Vagina (tissue), 2 donors: ENCODE measurements at regions not wholly inside any gene's neighbourhood (a gene's known extent, or its start where the extent isn't known, plus 50 kb on each side); places are given as distances from the start of the nearest gene placed in this dataset.
"Not testable (repeated sequence)": the region's sequence is repeated elsewhere in the genome, so short reads cannot be mapped to it uniquely, and the experiment has no call there.

ENCODE experiments used
- DNase-seq, 2 donors: peaks; one replicate each; pipeline ENCODE4 v3.0.0-alpha.2; 2017; ENCODE audit errors: extremely low spot score in 2 of 2
- H3K27ac ChIP-seq: fragments of 200-600 bp; sonication (generic); one replicate; pipeline ENCODE4 v1.5.1; 2019
- H3K27me3 ChIP-seq: fragments of 200-600 bp; sonication (generic); one replicate; pipeline ENCODE4 v1.5.1; 2019
- H3K36me3 ChIP-seq, 2 donors: fragments of 200-600 bp; sonication (generic); one replicate each; pipeline ENCODE4 v1.5.1; 2017 to 2019
- H3K4me1 ChIP-seq: fragments of 200-600 bp; sonication (generic); one replicate; pipeline ENCODE4 v1.5.1; 2019
- H3K4me3 ChIP-seq, 2 donors: fragments of 200-600 bp; sonication (generic); 1 replicate in 1 of 2; 2 replicates in 1 of 2; pipeline ENCODE4 v1.5.1; 2016 to 2019
- H3K9me3 ChIP-seq: fragments of 200-600 bp; sonication (generic); one replicate; pipeline ENCODE4 v1.5.1; 2019
- POLR2A ChIP-seq, 2 donors: fragments of 450-650 bp; IDR thresholded peaks; one replicate each; pipeline ENCODE4 v1.6.1; 2017; ENCODE audit warnings: antibody characterized with exemption in 2 of 2, mild to moderate bottlenecking in 2 of 2, moderate library complexity in 2 of 2
- POLR2AphosphoS5 ChIP-seq, 2 donors: sonication (generic); formaldehyde crosslinking; IDR thresholded peaks; one replicate each; pipeline ENCODE4 v1.9.0; 2017; ENCODE audit warnings: antibody characterized with exemption in 2 of 2, mild to moderate bottlenecking in 2 of 2, low read depth in 1 of 2; ENCODE audit not compliant: insufficient read depth in 1 of 2
- intact Hi-C: fragments of 100-400 bp; cut with DNase I; formaldehyde crosslinking; loops from one replicate; pipeline ENCODE4 v1.15.1; 2023
- TF ChIP-seq, protein P1 (sequence below), 3 experiments: fragments of 450-650 bp in 2 of 3; fragments of 200-600 bp in 1 of 3; sonication (generic) in 1 of 3; IDR thresholded peaks; one replicate each; pipeline ENCODE4 v1.5.1; 2017 to 2019; ENCODE audit warnings: antibody characterized with exemption in 3 of 3, mild to moderate bottlenecking in 2 of 3, moderate library complexity in 2 of 3

GRCh38 chr1:166693158-166693557, 146.1 kb upstream of the POGK start:
- no peak overlapping the region for H3K27ac ChIP-seq
- H3K9me3 ChIP-seq = no peaks in the 10 kb centered on the region
- H3K27me3 ChIP-seq = no peaks in the 10 kb centered on the region
- no peak overlapping the region for H3K4me3 ChIP-seq
- intact Hi-C loops = no loop called here
- TF ChIP-seq, protein P1, sequence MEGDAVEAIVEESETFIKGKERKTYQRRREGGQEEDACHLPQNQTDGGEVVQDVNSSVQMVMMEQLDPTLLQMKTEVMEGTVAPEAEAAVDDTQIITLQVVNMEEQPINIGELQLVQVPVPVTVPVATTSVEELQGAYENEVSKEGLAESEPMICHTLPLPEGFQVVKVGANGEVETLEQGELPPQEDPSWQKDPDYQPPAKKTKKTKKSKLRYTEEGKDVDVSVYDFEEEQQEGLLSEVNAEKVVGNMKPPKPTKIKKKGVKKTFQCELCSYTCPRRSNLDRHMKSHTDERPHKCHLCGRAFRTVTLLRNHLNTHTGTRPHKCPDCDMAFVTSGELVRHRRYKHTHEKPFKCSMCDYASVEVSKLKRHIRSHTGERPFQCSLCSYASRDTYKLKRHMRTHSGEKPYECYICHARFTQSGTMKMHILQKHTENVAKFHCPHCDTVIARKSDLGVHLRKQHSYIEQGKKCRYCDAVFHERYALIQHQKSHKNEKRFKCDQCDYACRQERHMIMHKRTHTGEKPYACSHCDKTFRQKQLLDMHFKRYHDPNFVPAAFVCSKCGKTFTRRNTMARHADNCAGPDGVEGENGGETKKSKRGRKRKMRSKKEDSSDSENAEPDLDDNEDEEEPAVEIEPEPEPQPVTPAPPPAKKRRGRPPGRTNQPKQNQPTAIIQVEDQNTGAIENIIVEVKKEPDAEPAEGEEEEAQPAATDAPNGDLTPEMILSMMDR (IDR thresholded peaks at IDR 0.05) = no peak
- TF ChIP-seq POLR2A (IDR thresholded peaks at IDR 0.05) (no peak), POLR2AphosphoS5 (IDR thresholded peaks at IDR 0.05; ENCODE audit: insufficient read depth in 1 of 2, low read depth in 1 of 2) (no peak)
- DNase-seq = no peak
- H3K36me3 ChIP-seq = no peaks in the 10 kb centered on the region
- peaks cover 4% of the 10 kb centered on the region for H3K4me1 ChIP-seq

- no peak overlapping the region for H3K4me3 ChIP-seq
- no peaks in the 10 kb centered on the region for H3K36me3 ChIP-seq
- H3K4me1 ChIP-seq = peaks cover 4% of the 10 kb centered on the region
- intact Hi-C loops = no loop called here
- no peak overlapping the region for H3K27ac ChIP-seq
- no peak for DNase-seq
- TF ChIP-seq POLR2A (IDR thresholded peaks at IDR 0.05) (no peak), POLR2AphosphoS5 (IDR thresholded peaks at IDR 0.05; ENCODE audit: insufficient read depth in 1 of 2, low read depth in 1 of 2) (no peak)
- TF ChIP-seq, protein P1 (IDR thresholded peaks at IDR 0.05) = no peak
- H3K9me3 ChIP-seq = no peaks in the 10 kb centered on the region
- H3K27me3 ChIP-seq = no peaks in the 10 kb centered on the region
These were observed 145.5 kb upstream of the POGK start for GRCh38 chr1:166693673-166694297.

DNA sequence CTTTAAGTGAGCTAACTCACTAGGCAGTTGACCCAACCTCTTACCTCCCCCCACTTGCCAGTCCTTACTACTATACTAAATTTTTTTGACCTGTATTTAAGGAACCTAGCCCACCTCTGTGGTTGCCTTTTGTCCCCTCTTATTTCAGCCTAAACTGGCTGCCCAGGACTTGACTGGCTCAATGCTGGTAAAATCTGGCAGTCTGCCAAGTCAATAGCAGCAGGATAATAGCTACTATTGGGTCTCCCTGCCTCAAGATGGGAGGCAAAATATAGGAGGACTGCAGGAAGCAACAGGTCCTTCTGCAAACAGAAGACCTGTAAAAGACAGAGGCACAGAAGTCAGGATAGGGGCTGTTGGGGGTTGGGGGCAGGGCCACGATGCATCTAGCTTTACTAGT, 144.2 kb upstream of the POGK start:
- Histone ChIP-seq H3K9me3 (no peaks in the 10 kb centered on the region), H3K27me3 (no peaks in the 10 kb centered on the region), H3K27ac (no peak overlapping the region), H3K4me1 (peaks cover 4% of the 10 kb centered on the region), H3K36me3 (no peaks in the 10 kb centered on the region), H3K4me3 (no peak overlapping the region)
- TF ChIP-seq, protein P1 (IDR thresholded peaks at IDR 0.05) = no peak
- TF ChIP-seq POLR2A (IDR thresholded peaks at IDR 0.05) (no peak), POLR2AphosphoS5 (IDR thresholded peaks at IDR 0.05; ENCODE audit: insufficient read depth in 1 of 2, low read depth in 1 of 2) (no peak)
- intact Hi-C loops = no loop called here
- no peak for DNase-seq

DNA sequence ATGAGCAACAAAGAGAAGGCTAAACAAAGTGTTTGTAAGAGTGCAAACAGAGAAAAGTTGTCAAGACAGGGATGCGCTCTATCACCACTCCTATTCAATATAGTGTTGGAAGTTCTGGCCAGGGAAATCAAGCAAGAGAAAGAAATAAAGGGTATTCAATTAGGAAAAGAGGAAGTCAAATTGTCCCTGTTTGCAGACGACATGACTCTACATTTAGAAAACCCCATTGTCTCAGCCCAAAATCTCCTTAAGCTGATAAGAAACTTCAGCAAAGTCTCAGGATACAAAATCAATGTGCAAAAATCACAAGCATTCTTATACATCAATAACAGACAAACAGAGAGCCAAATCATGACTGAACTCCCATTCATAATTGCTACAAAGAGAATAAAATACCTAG, 143.4 kb upstream of the POGK start:
- intact Hi-C loops, DNase-seq, H3K27ac ChIP-seq, H3K9me3 ChIP-seq, H3K4me3 ChIP-seq, H3K27me3 ChIP-seq, H3K36me3 ChIP-seq, H3K4me1 ChIP-seq: not testable (repeated sequence)

DNA sequence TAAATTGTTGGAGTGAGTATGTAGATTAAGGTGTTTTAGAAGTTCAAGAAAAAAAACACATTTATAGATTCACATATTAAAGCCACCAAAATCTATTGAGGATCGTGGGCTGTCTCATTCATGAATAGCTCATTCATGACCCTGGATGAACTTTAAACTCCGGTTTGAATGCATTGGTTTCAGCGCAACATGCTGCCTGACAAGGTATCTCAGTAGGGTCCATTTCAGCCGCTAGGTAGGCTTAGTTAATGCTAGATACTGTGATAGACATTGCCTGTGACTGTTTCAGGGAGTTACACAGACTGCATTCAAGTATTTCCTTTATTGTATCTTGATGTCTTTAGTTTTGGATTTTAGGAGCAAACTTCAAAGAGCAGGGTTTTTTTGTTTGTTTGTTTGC, 140.5 kb upstream of the POGK start:
- Histone ChIP-seq H3K9me3 (no peaks in the 10 kb centered on the region), H3K27me3 (no peaks in the 10 kb centered on the region), H3K27ac (no peak overlapping the region), H3K4me3 (no peak overlapping the region), H3K4me1 (no peaks in the 10 kb centered on the region), H3K36me3 (no peaks in the 10 kb centered on the region)
- intact Hi-C loops = no loop called here
- no peak for DNase-seq
- no peak for TF ChIP-seq POLR2AphosphoS5 (IDR thresholded peaks at IDR 0.05; ENCODE audit: insufficient read depth in 1 of 2, low read depth in 1 of 2)
- TF ChIP-seq POLR2A (IDR thresholded peaks at IDR 0.05) = no peak
- TF ChIP-seq, protein P1 (IDR thresholded peaks at IDR 0.05) = no peak
